GM12878 (cell line): ENCODE measurements at regions not wholly inside any gene's neighbourhood (a gene's known extent, or its start where the extent isn't known, plus 50 kb on each side); places are given as distances from the start of the nearest gene placed in this dataset.

Source experiments
- ATAC-seq: fragments of 200-7000 bp; cut with Tn5 transposase; 3 replicates; pipeline ENCODE4 v1.9.1; 2020; ENCODE audit warnings: mild to moderate bottlenecking, moderate library complexity
- BruUV-seq: library from RNA; stranded (reverse); fragments of 400-500 nt; replicated peaks from 2 replicates; lab custom pipeline; 2021; lab: Mats Ljungman, UMichigan
- CTCF ChIA-PET: fragments of 300-600 bp; sonication (Branson Sonifier 250); formaldehyde crosslinking; extraction: SDS; loops from one replicate; lab custom pipeline; 2021; ENCODE audit warnings: inconsistent platforms; lab: Yijun Ruan, JAX
- POLR2A ChIA-PET: fragments of 350-600 bp; formaldehyde crosslinking; extraction: SDS; loops from one replicate; lab custom pipeline; 2021; ENCODE audit warnings: inconsistent platforms; lab: Charles Lee
- RAD21 ChIA-PET: fragments of 300-600 bp; sonication (Branson Sonifier 250); formaldehyde crosslinking; loops from one replicate; lab custom pipeline; 2023; ENCODE audit warnings: antibody characterized with exemption; ENCODE audit not compliant: unreplicated experiment; lab: Charles Lee
- SMC1A ChIA-PET: fragments of 300-600 bp; sonication (Branson Sonifier 250); formaldehyde crosslinking; loops from one replicate; lab custom pipeline; 2023; ENCODE audit not compliant: unreplicated experiment, uncharacterized antibody; lab: Charles Lee
- DNase-seq: peaks from one replicate; pipeline ENCODE4 v3.0.0-alpha.2; 2011; ENCODE audit warnings: low read depth, low spot score
- FAIRE-seq: peaks from 3 replicates; lab custom pipeline; 2011; peaks lifted over from hg19 to GRCh38; lab: Jason Lieb, UNC
- H2AFZ ChIP-seq: 2 replicates; pipeline ENCODE4 v1.6.0; 2011; ENCODE audit warnings: low read depth, low read length, control low read depth; ENCODE audit not compliant: control insufficient read depth
- H3K27ac ChIP-seq: 2 replicates; pipeline ENCODE4 v1.5.1; 2011; ENCODE audit warnings: control low read depth; ENCODE audit not compliant: control insufficient read depth, insufficient read depth
- H3K27me3 ChIP-seq, 2 experiments: replicated peaks in 1 of 2; 2 replicates each; pipeline versions ENCODE4 v1.6.0 to v1.6.1; 2011; ENCODE audit warnings: low read length in 1 of 2; ENCODE audit not compliant: control insufficient read depth in 2 of 2, insufficient read depth in 2 of 2
- H3K36me3 ChIP-seq, 2 experiments: 2 replicates each; pipeline ENCODE4 v1.5.1; 2011; ENCODE audit warnings: low read length in 1 of 2; ENCODE audit not compliant: control insufficient read depth in 2 of 2, insufficient read depth in 2 of 2
- H3K4me1 ChIP-seq: 2 replicates; pipeline ENCODE4 v1.6.1; 2011; ENCODE audit warnings: mild to moderate bottlenecking, low read length, moderate library complexity, mixed read lengths; ENCODE audit not compliant: control insufficient read depth, insufficient read depth
- H3K4me2 ChIP-seq: 2 replicates; pipeline ENCODE4 v1.6.0; 2011; ENCODE audit warnings: control low read depth; ENCODE audit not compliant: control insufficient read depth, insufficient read depth
- H3K4me3 ChIP-seq: fragments of 200-600 bp; sonication (generic); 2 replicates; pipeline ENCODE4 v1.5.1; 2016
- H3K79me2 ChIP-seq: 2 replicates; pipeline ENCODE4 v1.6.0; 2011; ENCODE audit warnings: low read length; ENCODE audit not compliant: control insufficient read depth, insufficient read depth
- H3K9ac ChIP-seq: 2 replicates; pipeline ENCODE4 v1.8.0; 2011; ENCODE audit warnings: low read length, control low read depth, mixed read lengths; ENCODE audit not compliant: control insufficient read depth, insufficient read depth
- H3K9me3 ChIP-seq: replicated peaks from 3 replicates; pipeline ENCODE4 v1.5.1; 2011; ENCODE audit warnings: mild to moderate bottlenecking, low read length; ENCODE audit not compliant: control insufficient read depth, insufficient read depth
- H4K20me1 ChIP-seq: 2 replicates; pipeline ENCODE4 v1.6.0; 2011; ENCODE audit not compliant: control insufficient read depth, insufficient read depth
- BCL11A ChIP-seq: IDR thresholded peaks from 2 replicates; pipeline ENCODE4 v1.6.1; 2011; ENCODE audit warnings: low read depth, low read length
- BMI1 ChIP-seq: fragments of 450-650 bp; IDR thresholded peaks from 2 replicates; pipeline ENCODE4 v1.6.1; 2016; ENCODE audit warnings: mild to moderate bottlenecking, moderate library complexity, borderline replicate concordance
- BRCA1 ChIP-seq: IDR thresholded peaks from 2 replicates; pipeline ENCODE4 v1.6.1; 2011; ENCODE audit warnings: low read depth, low read length, improper control_type of control experiment
- FOS ChIP-seq: IDR thresholded peaks from 3 replicates; pipeline ENCODE4 v1.6.1; 2011; ENCODE audit warnings: borderline replicate concordance; ENCODE audit not compliant: insufficient read length; ENCODE audit errors: extremely low read depth
- HDGF ChIP-seq: fragments of 450-650 bp; IDR thresholded peaks from 2 replicates; pipeline ENCODE4 v1.6.1; 2016; ENCODE audit warnings: antibody characterized with exemption
- IKZF1 ChIP-seq: fragments of 450-650 bp; conservative IDR thresholded peaks from 2 replicates; pipeline ENCODE4 v1.6.1; 2017; ENCODE audit warnings: antibody characterized with exemption, mild to moderate bottlenecking
- KAT2A ChIP-seq: conservative IDR thresholded peaks from 2 replicates; pipeline ENCODE4 v1.6.1; 2011; ENCODE audit warnings: low read depth, low read length; ENCODE audit not compliant: control insufficient read depth
- KLF5 ChIP-seq: fragments of 450-650 bp; IDR thresholded peaks from 2 replicates; pipeline ENCODE4 v1.6.1; 2014; ENCODE audit warnings: mild to moderate bottlenecking; ENCODE audit not compliant: partially characterized antibody
- MYB ChIP-seq: fragments of 150-350 bp; IDR thresholded peaks from 2 replicates; pipeline ENCODE4 v1.6.1; 2014; ENCODE audit warnings: mild to moderate bottlenecking, low read depth, low read length, borderline replicate concordance
- NBN ChIP-seq: fragments of 450-650 bp; IDR thresholded peaks from 2 replicates; pipeline ENCODE4 v1.6.1; 2016
- NFYA ChIP-seq: IDR thresholded peaks from 2 replicates; pipeline ENCODE4 v1.6.1; 2011; ENCODE audit warnings: low read depth, mild to moderate bottlenecking, low read length, improper control_type of control experiment, borderline replicate concordance
- POLR2A ChIP-seq: IDR thresholded peaks from 2 replicates; pipeline ENCODE4 v1.6.1; 2011; ENCODE audit warnings: low read depth, mild to moderate bottlenecking, low read length
- RFX5 ChIP-seq: IDR thresholded peaks from 2 replicates; pipeline ENCODE4 v1.6.1; 2011; ENCODE audit warnings: low read depth, low read length, improper control_type of control experiment
- SPI1 ChIP-seq: IDR thresholded peaks from 2 replicates; pipeline ENCODE4 v1.6.1; 2011; ENCODE audit warnings: low read depth, mild to moderate bottlenecking, low read length, moderate library complexity, borderline replicate concordance; ENCODE audit not compliant: insufficient read depth
- ZNF274 ChIP-seq: IDR thresholded peaks from one replicate; pipeline ENCODE4 v1.8.0; 2011; ENCODE audit not compliant: insufficient read length, insufficient read depth
- ZZZ3 ChIP-seq: IDR thresholded peaks from 2 replicates; pipeline ENCODE4 v1.6.1; 2011; ENCODE audit warnings: low read depth; ENCODE audit not compliant: control insufficient read depth, insufficient read length
- WGBS: methylation state at CpG from one replicate; pipeline ENCODE4 v1.1.6; 2016; ENCODE audit warnings: low lambda C conversion rate; ENCODE audit not compliant: insufficient replicate concordance, insufficient coverage; ENCODE audit errors: missing lambda C conversion rate; 5-methylcytosine and 5-hydroxymethylcytosine counted together
- in situ Hi-C: fragments of 300-500 bp; cut with MboI; formaldehyde crosslinking; loops from 9 replicates; pipeline ENCODE4 v1.14.3; 2018; ENCODE audit warnings: mixed read lengths
- intact Hi-C: fragments of 100-400 bp; cut with micrococcal nuclease; formaldehyde crosslinking; loops from one replicate; pipeline ENCODE4 v1.14.2; 2022; ENCODE audit not compliant: unreplicated experiment
- TF ChIP-seq, protein P1 (sequence below): fragments of 450-650 bp; formaldehyde crosslinking; IDR thresholded peaks from 2 replicates; pipeline ENCODE4 v1.5.0; 2022; ENCODE audit warnings: mild to moderate bottlenecking, missing genetic modification characterization
- TF ChIP-seq, protein P2 (sequence below): IDR thresholded peaks from 2 replicates; pipeline ENCODE4 v1.6.1; 2012; ENCODE audit warnings: low read depth, low read length, improper control_type of control experiment
- TF ChIP-seq, protein P3 (sequence below): fragments of 150-350 bp; IDR thresholded peaks from 2 replicates; pipeline ENCODE4 v1.6.1; 2016; ENCODE audit warnings: low read depth, low read length

DNA sequence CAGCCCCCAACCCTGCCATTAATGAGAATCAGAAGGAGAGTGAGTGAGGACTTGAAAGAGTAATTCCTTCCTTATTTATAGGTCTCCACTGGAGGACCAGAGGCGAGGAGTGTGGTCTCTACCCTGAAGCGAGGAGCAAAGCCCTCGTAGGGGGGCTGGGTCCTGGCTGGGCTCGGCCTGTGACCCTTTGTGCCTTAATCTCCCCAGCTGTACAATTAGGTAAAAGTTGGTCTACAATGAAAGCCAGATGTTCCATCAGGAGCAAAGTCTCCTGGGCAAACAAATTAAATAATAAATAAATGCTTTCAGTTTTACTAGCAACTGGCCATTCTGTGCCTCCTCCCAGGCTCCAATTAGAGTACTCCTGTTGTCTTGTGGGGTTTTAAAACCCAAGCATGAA, 523.5 kb upstream of the SALL1 start:
- Histone ChIP-seq H3K79me2 (no peaks in the 10 kb centered on the region), H3K4me3 (no peak overlapping the region), H4K20me1 (no peaks in the 10 kb centered on the region), H3K27ac (no peak overlapping the region), H2AFZ (no peak overlapping the region), H3K9ac (no peak overlapping the region), H3K9me3 (no peaks in the 10 kb centered on the region), H3K4me2 (no peak overlapping the region), H3K4me1 (no peaks in the 10 kb centered on the region), H3K27me3 (no peaks in the 10 kb centered on the region), H3K36me3 (no peaks in the 10 kb centered on the region)
- no peak for DNase-seq
- POLR2A ChIA-PET: no interaction called here
- SMC1A ChIA-PET: no interaction called here
- RAD21 ChIA-PET: no interaction called here
- no TSS peak for BruUV-seq
- TF ChIP-seq KAT2A (no peak), ZZZ3 (no peak), NFYA (no peak), IKZF1 (no peak), RFX5 (no peak), POLR2A (no peak), BRCA1 (no peak), HDGF (no peak), ZNF274 (no peak), SPI1 (no peak), FOS (no peak), MYB (no peak), BMI1 (no peak), KLF5 (no peak), BCL11A (no peak), NBN (no peak)
- TF ChIP-seq, protein P1, sequence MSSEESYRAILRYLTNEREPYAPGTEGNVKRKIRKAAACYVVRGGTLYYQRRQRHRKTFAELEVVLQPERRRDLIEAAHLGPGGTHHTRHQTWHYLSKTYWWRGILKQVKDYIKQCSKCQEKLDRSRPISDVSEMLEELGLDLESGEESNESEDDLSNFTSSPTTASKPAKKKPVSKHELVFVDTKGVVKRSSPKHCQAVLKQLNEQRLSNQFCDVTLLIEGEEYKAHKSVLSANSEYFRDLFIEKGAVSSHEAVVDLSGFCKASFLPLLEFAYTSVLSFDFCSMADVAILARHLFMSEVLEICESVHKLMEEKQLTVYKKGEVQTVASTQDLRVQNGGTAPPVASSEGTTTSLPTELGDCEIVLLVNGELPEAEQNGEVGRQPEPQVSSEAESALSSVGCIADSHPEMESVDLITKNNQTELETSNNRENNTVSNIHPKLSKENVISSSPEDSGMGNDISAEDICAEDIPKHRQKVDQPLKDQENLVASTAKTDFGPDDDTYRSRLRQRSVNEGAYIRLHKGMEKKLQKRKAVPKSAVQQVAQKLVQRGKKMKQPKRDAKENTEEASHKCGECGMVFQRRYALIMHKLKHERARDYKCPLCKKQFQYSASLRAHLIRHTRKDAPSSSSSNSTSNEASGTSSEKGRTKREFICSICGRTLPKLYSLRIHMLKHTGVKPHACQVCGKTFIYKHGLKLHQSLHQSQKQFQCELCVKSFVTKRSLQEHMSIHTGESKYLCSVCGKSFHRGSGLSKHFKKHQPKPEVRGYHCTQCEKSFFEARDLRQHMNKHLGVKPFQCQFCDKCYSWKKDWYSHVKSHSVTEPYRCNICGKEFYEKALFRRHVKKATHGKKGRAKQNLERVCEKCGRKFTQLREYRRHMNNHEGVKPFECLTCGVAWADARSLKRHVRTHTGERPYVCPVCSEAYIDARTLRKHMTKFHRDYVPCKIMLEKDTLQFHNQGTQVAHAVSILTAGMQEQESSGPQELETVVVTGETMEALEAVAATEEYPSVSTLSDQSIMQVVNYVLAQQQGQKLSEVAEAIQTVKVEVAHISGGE (CRISPR knock-in tag): no peak
- TF ChIP-seq, protein P2, sequence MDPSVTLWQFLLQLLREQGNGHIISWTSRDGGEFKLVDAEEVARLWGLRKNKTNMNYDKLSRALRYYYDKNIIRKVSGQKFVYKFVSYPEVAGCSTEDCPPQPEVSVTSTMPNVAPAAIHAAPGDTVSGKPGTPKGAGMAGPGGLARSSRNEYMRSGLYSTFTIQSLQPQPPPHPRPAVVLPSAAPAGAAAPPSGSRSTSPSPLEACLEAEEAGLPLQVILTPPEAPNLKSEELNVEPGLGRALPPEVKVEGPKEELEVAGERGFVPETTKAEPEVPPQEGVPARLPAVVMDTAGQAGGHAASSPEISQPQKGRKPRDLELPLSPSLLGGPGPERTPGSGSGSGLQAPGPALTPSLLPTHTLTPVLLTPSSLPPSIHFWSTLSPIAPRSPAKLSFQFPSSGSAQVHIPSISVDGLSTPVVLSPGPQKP: no peak
- TF ChIP-seq, protein P3, sequence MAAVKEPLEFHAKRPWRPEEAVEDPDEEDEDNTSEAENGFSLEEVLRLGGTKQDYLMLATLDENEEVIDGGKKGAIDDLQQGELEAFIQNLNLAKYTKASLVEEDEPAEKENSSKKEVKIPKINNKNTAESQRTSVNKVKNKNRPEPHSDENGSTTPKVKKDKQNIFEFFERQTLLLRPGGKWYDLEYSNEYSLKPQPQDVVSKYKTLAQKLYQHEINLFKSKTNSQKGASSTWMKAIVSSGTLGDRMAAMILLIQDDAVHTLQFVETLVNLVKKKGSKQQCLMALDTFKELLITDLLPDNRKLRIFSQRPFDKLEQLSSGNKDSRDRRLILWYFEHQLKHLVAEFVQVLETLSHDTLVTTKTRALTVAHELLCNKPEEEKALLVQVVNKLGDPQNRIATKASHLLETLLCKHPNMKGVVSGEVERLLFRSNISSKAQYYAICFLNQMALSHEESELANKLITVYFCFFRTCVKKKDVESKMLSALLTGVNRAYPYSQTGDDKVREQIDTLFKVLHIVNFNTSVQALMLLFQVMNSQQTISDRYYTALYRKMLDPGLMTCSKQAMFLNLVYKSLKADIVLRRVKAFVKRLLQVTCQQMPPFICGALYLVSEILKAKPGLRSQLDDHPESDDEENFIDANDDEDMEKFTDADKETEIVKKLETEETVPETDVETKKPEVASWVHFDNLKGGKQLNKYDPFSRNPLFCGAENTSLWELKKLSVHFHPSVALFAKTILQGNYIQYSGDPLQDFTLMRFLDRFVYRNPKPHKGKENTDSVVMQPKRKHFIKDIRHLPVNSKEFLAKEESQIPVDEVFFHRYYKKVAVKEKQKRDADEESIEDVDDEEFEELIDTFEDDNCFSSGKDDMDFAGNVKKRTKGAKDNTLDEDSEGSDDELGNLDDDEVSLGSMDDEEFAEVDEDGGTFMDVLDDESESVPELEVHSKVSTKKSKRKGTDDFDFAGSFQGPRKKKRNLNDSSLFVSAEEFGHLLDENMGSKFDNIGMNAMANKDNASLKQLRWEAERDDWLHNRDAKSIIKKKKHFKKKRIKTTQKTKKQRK: no peak
- FAIRE-seq: no peak
- in situ Hi-C loops: no loop called here
- WGBS: 37% methylated on average over 4 of the region's 4 CpGs
- CTCF ChIA-PET: no interaction called here
- intact Hi-C loops: no loop called here
- ATAC-seq: no peak
